ENCODE measurements at regions not wholly inside any gene's neighbourhood (a gene's known extent, or its start where the extent isn't known, plus 50 kb on each side); places are given as distances from the start of the nearest gene placed in this dataset.

- Histone ChIP-seq H3K27ac (ENCODE audit: low read depth in 2 of 2, low read length in 2 of 2) (no peak overlapping the region), H3K4me1 (ENCODE audit: control insufficient read depth in 2 of 2, insufficient read depth in 2 of 2, low read length in 2 of 2) (no peaks in the 10 kb centered on the region), H3K27me3 (ENCODE audit: control insufficient read depth in 2 of 2, insufficient read depth in 2 of 2, low read length in 2 of 2) (no peaks in the 10 kb centered on the region), H3K36me3 (ENCODE audit: control insufficient read depth in 2 of 2, insufficient read depth in 2 of 2, low read length in 2 of 2) (no peaks in the 10 kb centered on the region), H3K9me3 (ENCODE audit: control insufficient read depth in 2 of 2, low read length in 2 of 2) (no peaks in the 10 kb centered on the region), H3K9ac (ENCODE audit: low read depth in 1 of 2, low read length in 2 of 2) (no peak overlapping the region), H3K4me3 (ENCODE audit: low read length in 2 of 2) (no peak overlapping the region)
Measured at GRCh38 chr3:64995857-64996551, 308.2 kb upstream of the ADAMTS9 start.

GRCh38 chr3:64993781-64994180 is 306.0 kb upstream of the ADAMTS9 start:
- Histone ChIP-seq H3K27me3 (ENCODE audit: control insufficient read depth in 2 of 2, insufficient read depth in 2 of 2, low read length in 2 of 2) (no peaks in the 10 kb centered on the region), H3K9me3 (ENCODE audit: control insufficient read depth in 2 of 2, low read length in 2 of 2) (no peaks in the 10 kb centered on the region), H3K4me1 (ENCODE audit: control insufficient read depth in 2 of 2, insufficient read depth in 2 of 2, low read length in 2 of 2) (no peaks in the 10 kb centered on the region), H3K27ac (ENCODE audit: low read depth in 2 of 2, low read length in 2 of 2) (no peak overlapping the region), H3K9ac (ENCODE audit: low read depth in 1 of 2, low read length in 2 of 2) (no peak overlapping the region), H3K36me3 (ENCODE audit: control insufficient read depth in 2 of 2, insufficient read depth in 2 of 2, low read length in 2 of 2) (no peaks in the 10 kb centered on the region), H3K4me3 (ENCODE audit: low read length in 2 of 2) (no peak overlapping the region)

- Histone ChIP-seq H3K27me3 (ENCODE audit: control insufficient read depth in 2 of 2, insufficient read depth in 2 of 2, low read length in 2 of 2) (no peaks in the 10 kb centered on the region), H3K27ac (ENCODE audit: low read depth in 2 of 2, low read length in 2 of 2) (no peak overlapping the region), H3K9me3 (ENCODE audit: control insufficient read depth in 2 of 2, low read length in 2 of 2) (no peaks in the 10 kb centered on the region), H3K4me3 (ENCODE audit: low read length in 2 of 2) (no peak overlapping the region), H3K36me3 (ENCODE audit: control insufficient read depth in 2 of 2, insufficient read depth in 2 of 2, low read length in 2 of 2) (no peaks in the 10 kb centered on the region), H3K4me1 (ENCODE audit: control insufficient read depth in 2 of 2, insufficient read depth in 2 of 2, low read length in 2 of 2) (no peaks in the 10 kb centered on the region), H3K9ac (ENCODE audit: low read depth in 1 of 2, low read length in 2 of 2) (no peak overlapping the region)
Measured at GRCh38 chr3:64992530-64993285, 304.9 kb upstream of the ADAMTS9 start.

- Histone ChIP-seq H3K27ac (ENCODE audit: low read depth in 2 of 2, low read length in 2 of 2) (no peak overlapping the region), H3K36me3 (ENCODE audit: control insufficient read depth in 2 of 2, insufficient read depth in 2 of 2, low read length in 2 of 2) (no peaks in the 10 kb centered on the region), H3K4me1 (ENCODE audit: control insufficient read depth in 2 of 2, insufficient read depth in 2 of 2, low read length in 2 of 2) (no peaks in the 10 kb centered on the region), H3K9ac (ENCODE audit: low read depth in 1 of 2, low read length in 2 of 2) (no peak overlapping the region), H3K27me3 (ENCODE audit: control insufficient read depth in 2 of 2, insufficient read depth in 2 of 2, low read length in 2 of 2) (no peaks in the 10 kb centered on the region), H3K4me3 (ENCODE audit: low read length in 2 of 2) (no peak overlapping the region), H3K9me3 (ENCODE audit: control insufficient read depth in 2 of 2, low read length in 2 of 2) (no peaks in the 10 kb centered on the region)
Measured at GRCh38 chr3:64988188-64988587, 300.4 kb upstream of the ADAMTS9 start.

GRCh38 chr3:64987726-64988125 is 299.9 kb upstream of the ADAMTS9 start:
- Histone ChIP-seq H3K9me3 (ENCODE audit: control insufficient read depth in 2 of 2, low read length in 2 of 2) (no peaks in the 10 kb centered on the region), H3K27ac (ENCODE audit: low read depth in 2 of 2, low read length in 2 of 2) (no peak overlapping the region), H3K4me1 (ENCODE audit: control insufficient read depth in 2 of 2, insufficient read depth in 2 of 2, low read length in 2 of 2) (no peaks in the 10 kb centered on the region), H3K36me3 (ENCODE audit: control insufficient read depth in 2 of 2, insufficient read depth in 2 of 2, low read length in 2 of 2) (no peaks in the 10 kb centered on the region), H3K9ac (ENCODE audit: low read depth in 1 of 2, low read length in 2 of 2) (no peak overlapping the region), H3K27me3 (ENCODE audit: control insufficient read depth in 2 of 2, insufficient read depth in 2 of 2, low read length in 2 of 2) (no peaks in the 10 kb centered on the region), H3K4me3 (ENCODE audit: low read length in 2 of 2) (no peak overlapping the region)

- Histone ChIP-seq H3K27me3 (ENCODE audit: control insufficient read depth in 2 of 2, insufficient read depth in 2 of 2, low read length in 2 of 2) (no peaks in the 10 kb centered on the region), H3K27ac (ENCODE audit: low read depth in 2 of 2, low read length in 2 of 2) (no peak overlapping the region), H3K4me3 (ENCODE audit: low read length in 2 of 2) (no peak overlapping the region), H3K4me1 (ENCODE audit: control insufficient read depth in 2 of 2, insufficient read depth in 2 of 2, low read length in 2 of 2) (no peaks in the 10 kb centered on the region), H3K36me3 (ENCODE audit: control insufficient read depth in 2 of 2, insufficient read depth in 2 of 2, low read length in 2 of 2) (no peaks in the 10 kb centered on the region), H3K9ac (ENCODE audit: low read depth in 1 of 2, low read length in 2 of 2) (no peak overlapping the region), H3K9me3 (ENCODE audit: control insufficient read depth in 2 of 2, low read length in 2 of 2) (no peaks in the 10 kb centered on the region)
Measured at GRCh38 chr3:64985072-64985471, 297.3 kb upstream of the ADAMTS9 start.

- no peaks in the 10 kb centered on the region for H3K27me3 ChIP-seq (ENCODE audit: control insufficient read depth in 2 of 2, insufficient read depth in 2 of 2, low read length in 2 of 2)
- H3K4me1 ChIP-seq (ENCODE audit: control insufficient read depth in 2 of 2, insufficient read depth in 2 of 2, low read length in 2 of 2): no peaks in the 10 kb centered on the region
- no peaks in the 10 kb centered on the region for H3K36me3 ChIP-seq (ENCODE audit: control insufficient read depth in 2 of 2, insufficient read depth in 2 of 2, low read length in 2 of 2)
- no peak overlapping the region for H3K4me3 ChIP-seq (ENCODE audit: low read length in 2 of 2)
- H3K9ac ChIP-seq (ENCODE audit: low read depth in 1 of 2, low read length in 2 of 2): no peak overlapping the region
- H3K27ac ChIP-seq (ENCODE audit: low read depth in 2 of 2, low read length in 2 of 2): no peak overlapping the region
- no peaks in the 10 kb centered on the region for H3K9me3 ChIP-seq (ENCODE audit: control insufficient read depth in 2 of 2, low read length in 2 of 2)
Measured at GRCh38 chr3:64983583-64984359, 296.0 kb upstream of the ADAMTS9 start.

GRCh38 chr3:64977308-64978100 is 289.7 kb upstream of the ADAMTS9 start:
- H3K9ac ChIP-seq (ENCODE audit: low read depth in 1 of 2, low read length in 2 of 2): no peak overlapping the region
- H3K36me3 ChIP-seq (ENCODE audit: control insufficient read depth in 2 of 2, insufficient read depth in 2 of 2, low read length in 2 of 2): no peaks in the 10 kb centered on the region
- no peak overlapping the region for H3K27ac ChIP-seq (ENCODE audit: low read depth in 2 of 2, low read length in 2 of 2)
- no peaks in the 10 kb centered on the region for H3K27me3 ChIP-seq (ENCODE audit: control insufficient read depth in 2 of 2, insufficient read depth in 2 of 2, low read length in 2 of 2)
- H3K9me3 ChIP-seq (ENCODE audit: control insufficient read depth in 2 of 2, low read length in 2 of 2): no peaks in the 10 kb centered on the region
- no peaks in the 10 kb centered on the region for H3K4me1 ChIP-seq (ENCODE audit: control insufficient read depth in 2 of 2, insufficient read depth in 2 of 2, low read length in 2 of 2)
- H3K4me3 ChIP-seq (ENCODE audit: low read length in 2 of 2): no peak overlapping the region

GRCh38 chr3:64976456-64976855 is 288.7 kb upstream of the ADAMTS9 start:
- Histone ChIP-seq H3K27me3 (ENCODE audit: control insufficient read depth in 2 of 2, insufficient read depth in 2 of 2, low read length in 2 of 2) (no peaks in the 10 kb centered on the region), H3K36me3 (ENCODE audit: control insufficient read depth in 2 of 2, insufficient read depth in 2 of 2, low read length in 2 of 2) (no peaks in the 10 kb centered on the region), H3K27ac (ENCODE audit: low read depth in 2 of 2, low read length in 2 of 2) (no peak overlapping the region), H3K9me3 (ENCODE audit: control insufficient read depth in 2 of 2, low read length in 2 of 2) (no peaks in the 10 kb centered on the region), H3K9ac (ENCODE audit: low read depth in 1 of 2, low read length in 2 of 2) (no peak overlapping the region), H3K4me3 (ENCODE audit: low read length in 2 of 2) (no peak overlapping the region), H3K4me1 (ENCODE audit: control insufficient read depth in 2 of 2, insufficient read depth in 2 of 2, low read length in 2 of 2) (no peaks in the 10 kb centered on the region)
